ENCODE measurements at regions not wholly inside any gene's neighbourhood (a gene's known extent, or its start where the extent isn't known, plus 50 kb on each side); places are given as distances from the start of the nearest gene placed in this dataset.

- TF ChIP-seq, protein P1, sequence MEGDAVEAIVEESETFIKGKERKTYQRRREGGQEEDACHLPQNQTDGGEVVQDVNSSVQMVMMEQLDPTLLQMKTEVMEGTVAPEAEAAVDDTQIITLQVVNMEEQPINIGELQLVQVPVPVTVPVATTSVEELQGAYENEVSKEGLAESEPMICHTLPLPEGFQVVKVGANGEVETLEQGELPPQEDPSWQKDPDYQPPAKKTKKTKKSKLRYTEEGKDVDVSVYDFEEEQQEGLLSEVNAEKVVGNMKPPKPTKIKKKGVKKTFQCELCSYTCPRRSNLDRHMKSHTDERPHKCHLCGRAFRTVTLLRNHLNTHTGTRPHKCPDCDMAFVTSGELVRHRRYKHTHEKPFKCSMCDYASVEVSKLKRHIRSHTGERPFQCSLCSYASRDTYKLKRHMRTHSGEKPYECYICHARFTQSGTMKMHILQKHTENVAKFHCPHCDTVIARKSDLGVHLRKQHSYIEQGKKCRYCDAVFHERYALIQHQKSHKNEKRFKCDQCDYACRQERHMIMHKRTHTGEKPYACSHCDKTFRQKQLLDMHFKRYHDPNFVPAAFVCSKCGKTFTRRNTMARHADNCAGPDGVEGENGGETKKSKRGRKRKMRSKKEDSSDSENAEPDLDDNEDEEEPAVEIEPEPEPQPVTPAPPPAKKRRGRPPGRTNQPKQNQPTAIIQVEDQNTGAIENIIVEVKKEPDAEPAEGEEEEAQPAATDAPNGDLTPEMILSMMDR (IDR thresholded peaks at IDR 0.05; ENCODE audit: low read depth, low read length): no peak
- no peaks in the 10 kb centered on the region for H3K27me3 ChIP-seq
- no peak for DNase-seq
- no peaks in the 10 kb centered on the region for H3K4me1 ChIP-seq
- H3K4me3 ChIP-seq (ENCODE audit: low read depth, low read length): no peak overlapping the region
- no peaks in the 10 kb centered on the region for H3K36me3 ChIP-seq
- no peaks in the 10 kb centered on the region for H3K9me3 ChIP-seq
Observed at GRCh38 chr5:8306288-8306896, 437.4 kb downstream of the MTRR start.

DNA sequence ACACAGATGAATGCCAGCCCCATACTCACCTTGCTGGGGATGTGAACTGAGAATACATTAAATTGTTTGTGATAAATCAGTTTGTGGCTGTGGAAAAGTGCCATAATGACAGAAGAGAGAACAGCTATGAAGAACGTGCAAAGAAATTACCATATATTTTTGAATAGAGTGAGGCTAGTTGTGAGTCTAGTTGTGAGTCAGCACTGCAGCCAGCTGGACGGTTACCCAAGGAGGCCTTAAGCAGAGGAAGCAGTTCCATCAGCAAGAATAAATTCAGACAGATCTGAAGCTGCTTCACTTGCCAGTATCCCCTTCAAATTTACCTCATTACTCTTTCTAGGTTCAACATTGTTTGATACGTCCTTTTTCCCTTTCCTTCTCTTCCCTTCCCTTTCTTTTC lies 446.0 kb downstream of the MTRR start:
- TF ChIP-seq, protein P1 (IDR thresholded peaks at IDR 0.05; ENCODE audit: low read depth, low read length): no peak
- H3K36me3 ChIP-seq: no peaks in the 10 kb centered on the region

DNA sequence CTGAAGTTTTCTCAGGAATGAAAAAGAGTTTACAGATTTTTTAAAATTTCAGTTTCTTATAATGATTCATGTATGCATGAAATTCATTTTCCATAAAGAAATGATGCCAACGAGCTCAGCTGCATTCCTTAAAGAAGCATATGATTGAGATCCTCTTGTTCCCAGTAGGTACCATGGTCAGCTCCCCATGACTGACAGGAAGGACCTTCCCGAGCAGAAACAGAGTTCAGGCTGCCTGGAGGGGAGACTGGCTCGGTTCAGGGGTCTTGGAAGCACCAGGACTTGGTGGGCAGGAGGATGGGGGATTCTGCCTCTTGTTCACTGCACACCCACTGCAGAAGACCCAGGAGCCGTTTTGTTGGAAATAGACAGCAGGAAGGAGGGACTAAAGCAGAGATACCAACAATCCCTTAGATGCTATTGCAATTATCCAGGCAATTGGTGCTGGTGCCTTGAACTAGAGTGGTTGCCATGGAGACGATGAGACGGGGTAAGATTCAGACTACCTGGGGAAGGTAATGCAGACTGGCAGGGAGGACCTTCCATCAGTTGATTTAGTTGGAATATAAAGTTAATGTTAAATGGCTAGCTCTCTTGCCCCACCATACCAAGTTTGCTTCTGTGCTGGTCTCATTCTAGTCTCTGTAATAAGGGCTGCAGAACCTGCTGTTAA lies 447.8 kb downstream of the MTRR start:
- H3K36me3 ChIP-seq: no peaks in the 10 kb centered on the region
- H3K27me3 ChIP-seq: no peaks in the 10 kb centered on the region
- DNase-seq: no peak
- H3K4me1 ChIP-seq: no peaks in the 10 kb centered on the region
- H3K4me3 ChIP-seq (ENCODE audit: low read depth, low read length): no peak overlapping the region
- TF ChIP-seq, protein P1 (IDR thresholded peaks at IDR 0.05; ENCODE audit: low read depth, low read length): no peak
- no peaks in the 10 kb centered on the region; the same call in 1 of the 2 replicates for H3K9me3 ChIP-seq

More for the DNA sequence above, 446.0 kb downstream of the MTRR start:
- no peaks in the 10 kb centered on the region for H3K4me1 ChIP-seq
- no peak for DNase-seq
- H3K4me3 ChIP-seq (ENCODE audit: low read depth, low read length): no peak overlapping the region
- no peaks in the 10 kb centered on the region for H3K27me3 ChIP-seq
- H3K9me3 ChIP-seq: no peaks in the 10 kb centered on the region; the same call in 1 of the 2 replicates

- TF ChIP-seq, protein P1 (IDR thresholded peaks at IDR 0.05; ENCODE audit: low read depth, low read length): no peak
- no peaks in the 10 kb centered on the region; the same call in 1 of the 2 replicates for H3K9me3 ChIP-seq
- DNase-seq: no peak
Observed at GRCh38 chr5:8317335-8317734, 448.4 kb downstream of the MTRR start.

DNA sequence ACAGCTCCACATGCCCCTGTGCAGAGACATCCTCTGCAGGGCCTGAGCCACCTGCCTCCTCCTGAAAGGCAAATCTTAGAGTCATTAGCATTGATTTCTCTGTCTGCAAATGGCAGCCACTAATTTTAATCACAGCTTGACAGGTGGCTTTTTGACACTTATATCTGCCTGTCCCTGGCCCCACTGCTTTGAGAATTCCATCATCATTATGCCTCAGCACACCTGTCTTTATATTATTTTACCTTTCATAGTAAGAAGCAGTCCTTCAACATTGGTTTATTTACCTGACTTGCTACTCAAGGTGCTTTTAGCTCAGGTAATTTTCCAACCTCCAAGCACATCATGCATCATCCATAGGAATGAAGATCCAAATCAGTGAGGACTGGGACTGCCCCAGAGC lies 451.3 kb downstream of the MTRR start:
- no peak for DNase-seq
- Histone ChIP-seq H3K9me3 (no peaks in the 10 kb centered on the region; the same call in 1 of the 2 replicates), H3K27me3 (no peaks in the 10 kb centered on the region), H3K4me1 (no peaks in the 10 kb centered on the region), H3K36me3 (no peaks in the 10 kb centered on the region), H3K4me3 (ENCODE audit: low read depth, low read length) (no peak overlapping the region)
- TF ChIP-seq, protein P1 (IDR thresholded peaks at IDR 0.05; ENCODE audit: low read depth, low read length): no peak

More at GRCh38 chr5:8317335-8317734, 448.4 kb downstream of the MTRR start:
- Histone ChIP-seq H3K27me3 (no peaks in the 10 kb centered on the region), H3K4me1 (no peaks in the 10 kb centered on the region), H3K4me3 (ENCODE audit: low read depth, low read length) (no peak overlapping the region), H3K36me3 (no peaks in the 10 kb centered on the region)

DNA sequence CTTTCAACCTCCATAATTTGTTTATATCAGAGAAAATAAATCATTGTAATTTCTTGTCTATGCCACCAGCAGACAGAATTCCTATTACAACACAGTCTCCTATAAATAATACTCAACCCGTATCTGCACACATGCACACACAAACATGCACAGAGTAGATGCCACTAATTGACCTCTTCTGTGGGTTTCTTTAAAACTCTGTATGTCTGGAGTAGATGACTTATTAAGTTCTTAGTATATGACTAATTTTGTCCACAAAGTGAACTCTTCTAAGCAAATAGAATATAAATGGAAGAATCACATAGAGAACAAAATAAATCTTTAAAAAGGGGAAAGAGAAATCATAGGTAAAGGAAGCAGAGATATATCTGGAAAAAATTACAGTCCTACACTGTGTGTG lies 452.3 kb downstream of the MTRR start:
- Histone ChIP-seq H3K4me3 (ENCODE audit: low read depth, low read length) (no peak overlapping the region), H3K27me3 (no peaks in the 10 kb centered on the region), H3K36me3 (no peaks in the 10 kb centered on the region), H3K9me3 (no peaks in the 10 kb centered on the region; the same call in 1 of the 2 replicates), H3K4me1 (no peaks in the 10 kb centered on the region)
- TF ChIP-seq, protein P1 (IDR thresholded peaks at IDR 0.05; ENCODE audit: low read depth, low read length): no peak
- no peak for DNase-seq
